A549 (cell line): ENCODE measurements at regions not wholly inside any gene's neighbourhood (a gene's known extent, or its start where the extent isn't known, plus 50 kb on each side); places are given as distances from the start of the nearest gene placed in this dataset.

Experiments
- ATAC-seq, 2 experiments: fragments of 200-7000 bp in 1 of 2; fragments of >200 bp in 1 of 2; cut with Nextera tagmentation in 1 of 2; cut with Tn5 transposase in 1 of 2; 3 replicates each; pipeline versions ENCODE4 v1.8.0 to v1.9.1; 2018 to 2020; ENCODE audit warnings: mild to moderate bottlenecking in 1 of 2, moderate library complexity in 1 of 2
- CTCF ChIA-PET: fragments of 300-600 bp; sonication (Branson Sonifier 250); formaldehyde crosslinking; extraction: SDS; loops from one replicate; lab custom pipeline; 2021; ENCODE audit warnings: antibody characterized with exemption, inconsistent platforms; lab: Yijun Ruan, JAX
- POLR2A ChIA-PET: fragments of 350-600 bp; formaldehyde crosslinking; extraction: SDS; loops from one replicate; lab custom pipeline; 2021; ENCODE audit warnings: antibody characterized with exemption, inconsistent platforms; lab: Yijun Ruan, JAX
- DNase-seq, 2 experiments: peaks; one replicate each; pipeline versions ENCODE4 v3.0.0 to v3.0.0-alpha.2; 2011 to 2016; ENCODE audit warnings: low read depth in 1 of 2, low spot score in 1 of 2
- FAIRE-seq: peaks from 2 replicates; lab custom pipeline; 2011; peaks lifted over from hg19 to GRCh38; lab: Jason Lieb, UNC
- H3K27ac ChIP-seq, 2 experiments: fragments of >200 bp; sonication (Bioruptor Twin); formaldehyde crosslinking; 3 replicates each; pipeline ENCODE4 v1.5.1; 2016 to 2017
- H3K4me1 ChIP-seq: fragments of >200 bp; sonication (Bioruptor Twin); formaldehyde crosslinking; 3 replicates; pipeline ENCODE4 v1.6.1; 2016
- H3K4me2 ChIP-seq: fragments of >200 bp; sonication (Bioruptor Twin); formaldehyde crosslinking; 3 replicates; pipeline ENCODE4 v1.6.1; 2016
- H3K4me3 ChIP-seq: fragments of >200 bp; sonication (Bioruptor Twin); formaldehyde crosslinking; 3 replicates; pipeline ENCODE4 v1.5.1; 2016
- H3K9me3 ChIP-seq: fragments of >200 bp; sonication (Bioruptor Twin); formaldehyde crosslinking; 3 replicates; pipeline ENCODE4 v1.6.1; 2016
- CEBPB ChIP-seq, 2 experiments: fragments of >200 bp in 1 of 2; sonication (Bioruptor Twin) in 1 of 2; formaldehyde crosslinking in 1 of 2; IDR thresholded peaks; 2 replicates each; pipeline ENCODE4 v1.6.1; 2012 to 2016
- EHF ChIP-seq: fragments of 250-450 bp; sonication (Bioruptor Pico); IDR thresholded peaks from 2 replicates; pipeline ENCODE4 v1.5.0; 2020; ENCODE audit warnings: mild to moderate bottlenecking
- ELK1 ChIP-seq: fragments of 150-350 bp; IDR thresholded peaks from 2 replicates; pipeline ENCODE4 v1.6.1; 2014; ENCODE audit warnings: low read depth, mild to moderate bottlenecking, low read length
- EP300 ChIP-seq, 2 experiments: fragments of >200 bp; sonication (Bioruptor Twin); formaldehyde crosslinking; IDR thresholded peaks; 2 replicates in 1 of 2; 3 replicates in 1 of 2; pipeline ENCODE4 v1.6.1; 2016 to 2017
- ESRRA ChIP-seq: fragments of 150-350 bp; IDR thresholded peaks from 2 replicates; pipeline ENCODE4 v1.6.1; 2014; ENCODE audit warnings: mild to moderate bottlenecking, low read length, borderline replicate concordance
- GATA3 ChIP-seq: IDR thresholded peaks from 2 replicates; pipeline ENCODE4 v1.6.1; 2012; ENCODE audit warnings: borderline replicate concordance
- HDAC2 ChIP-seq: fragments of 200-600 bp; sonication (generic); IDR thresholded peaks from 2 replicates; pipeline ENCODE4 v1.6.1; 2016
- HES2 ChIP-seq: fragments of >200 bp; sonication (Bioruptor Twin); formaldehyde crosslinking; IDR thresholded peaks from 2 replicates; pipeline ENCODE4 v1.6.1; 2016
- HMGXB4 ChIP-seq: fragments of 250-450 bp; sonication (Bioruptor Pico); IDR thresholded peaks from 2 replicates; pipeline ENCODE4 v1.5.0; 2021; ENCODE audit warnings: mild to moderate bottlenecking, moderate library complexity, borderline replicate concordance
- HOXB5 ChIP-seq: fragments of 250-450 bp; sonication (Bioruptor Pico); IDR thresholded peaks from 2 replicates; pipeline ENCODE4 v1.5.0; 2020; ENCODE audit warnings: mild to moderate bottlenecking, moderate library complexity
- JUNB ChIP-seq: fragments of >200 bp; sonication (Bioruptor Twin); formaldehyde crosslinking; IDR thresholded peaks from 2 replicates; pipeline ENCODE4 v1.6.1; 2016
- KDM5A ChIP-seq: fragments of 200-600 bp; sonication (generic); IDR thresholded peaks from 2 replicates; pipeline ENCODE4 v1.6.1; 2016; ENCODE audit warnings: antibody characterized with exemption, mild to moderate bottlenecking
- MAFK ChIP-seq: fragments of 450-650 bp; IDR thresholded peaks from 2 replicates; pipeline ENCODE4 v1.6.1; 2014; ENCODE audit not compliant: partially characterized antibody
- NFE2L2 ChIP-seq: fragments of 150-350 bp; conservative IDR thresholded peaks from 2 replicates; pipeline ENCODE4 v1.6.1; 2014; ENCODE audit warnings: low read length
- NPAS2 ChIP-seq: fragments of 250-450 bp; sonication (Bioruptor Pico); IDR thresholded peaks from 2 replicates; pipeline ENCODE4 v1.8.0; 2022; ENCODE audit warnings: mild to moderate bottlenecking, moderate library complexity, borderline replicate concordance
- NR3C1 ChIP-seq: fragments of >200 bp; sonication (Bioruptor Twin); formaldehyde crosslinking; IDR thresholded peaks from 3 replicates; pipeline ENCODE4 v1.6.1; 2017
- PHF8 ChIP-seq: fragments of 200-600 bp; sonication (generic); IDR thresholded peaks from 2 replicates; pipeline ENCODE4 v1.6.1; 2016; ENCODE audit warnings: low read depth, mild to moderate bottlenecking, antibody characterized with exemption, moderate library complexity, borderline replicate concordance
- RAD21 ChIP-seq, 2 experiments: fragments of >200 bp in 1 of 2; sonication (Bioruptor Twin) in 1 of 2; formaldehyde crosslinking in 1 of 2; IDR thresholded peaks in 1 of 2; conservative IDR thresholded peaks in 1 of 2; 2 replicates in 1 of 2; 3 replicates in 1 of 2; pipeline ENCODE4 v1.6.1; 2012 to 2018; ENCODE audit warnings: inconsistent platforms in 1 of 2
- RARB ChIP-seq: fragments of 250-450 bp; sonication (Bioruptor Pico); IDR thresholded peaks from 2 replicates; pipeline ENCODE4 v1.8.0; 2021; ENCODE audit warnings: mild to moderate bottlenecking, moderate library complexity
- REST ChIP-seq: fragments of 200-600 bp; sonication (generic); IDR thresholded peaks from 2 replicates; pipeline ENCODE4 v1.6.1; 2016; ENCODE audit warnings: antibody characterized with exemption, mild to moderate bottlenecking, moderate library complexity
- SMC3 ChIP-seq: fragments of >200 bp; sonication (Bioruptor Twin); formaldehyde crosslinking; IDR thresholded peaks from 3 replicates; pipeline ENCODE4 v1.6.1; 2018; ENCODE audit warnings: inconsistent platforms
- SREBF2 ChIP-seq: fragments of 450-650 bp; IDR thresholded peaks from 2 replicates; pipeline ENCODE4 v1.6.1; 2014; ENCODE audit warnings: mild to moderate bottlenecking, moderate library complexity
- TP53 ChIP-seq: fragments of 250-450 bp; sonication (Bioruptor Pico); IDR thresholded peaks from 2 replicates; pipeline ENCODE4 v1.5.0; 2021; ENCODE audit warnings: mild to moderate bottlenecking, moderate library complexity
- USF2 ChIP-seq: fragments of 450-650 bp; IDR thresholded peaks from 2 replicates; pipeline ENCODE4 v1.6.1; 2014; ENCODE audit warnings: antibody characterized with exemption
- ZC3H11A ChIP-seq: fragments of 450-650 bp; IDR thresholded peaks from 2 replicates; pipeline ENCODE4 v1.6.1; 2014; ENCODE audit warnings: antibody characterized with exemption, mild to moderate bottlenecking
- ZSCAN20 ChIP-seq: fragments of 250-450 bp; sonication (Bioruptor Pico); IDR thresholded peaks from 2 replicates; pipeline ENCODE4 v1.8.0; 2022; ENCODE audit warnings: mild to moderate bottlenecking, moderate library complexity
- WGBS: methylation state at CpG from one replicate; pipeline ENCODE4 v1.1.6; 2017; ENCODE audit errors: missing lambda C conversion rate; 5-methylcytosine and 5-hydroxymethylcytosine counted together

GRCh38 chr9:8208465-8208864 lies 408.9 kb upstream of the DMAC1 start:
- ChIA-PET CTCF (no interaction called here), POLR2A (no interaction called here)
- no peak overlapping the region for H3K4me3 ChIP-seq
- H3K27ac ChIP-seq, result no peak overlapping the region
- no peak overlapping the region for H3K4me2 ChIP-seq
- DNase-seq, result no peak
- TF ChIP-seq CEBPB (IDR thresholded peaks at IDR 0.05) (no peak), PHF8 (no peak), USF2 (no peak), EHF (no peak), JUNB (no peak), HES2 (no peak), HOXB5 (CRISPR knock-in tag) (no peak), RAD21 (conservative IDR thresholded peaks at IDR 0.05 in 1 of 2, IDR thresholded peaks at IDR 0.05 in 1 of 2) (no peak), NPAS2 (CRISPR knock-in tag) (no peak), GATA3 (no peak), MAFK (no peak), SMC3 (no peak), REST (no peak), RARB (CRISPR knock-in tag) (no peak), EP300 (IDR thresholded peaks at IDR 0.05) (no peak), KDM5A (no peak), HDAC2 (no peak), ZSCAN20 (no peak), ESRRA (no peak)
- no peak for ATAC-seq
- no peaks in the 10 kb centered on the region for H3K4me1 ChIP-seq
- WGBS, result 6% methylated on average over 2 of the region's 2 CpGs
- H3K9me3 ChIP-seq, result no peaks in the 10 kb centered on the region
- FAIRE-seq, result no peak

GRCh38 chr9:8207596-8207995 lies 408.0 kb upstream of the DMAC1 start:
- Histone ChIP-seq H3K4me3 (no peak overlapping the region), H3K27ac (no peak overlapping the region), H3K4me1 (no peaks in the 10 kb centered on the region), H3K9me3 (no peaks in the 10 kb centered on the region), H3K4me2 (no peak overlapping the region)
- WGBS, result 0% methylated on average over 1 of the region's 1 CpG
- ATAC-seq (no peak), DNase-seq (no peak), FAIRE-seq (no peak)
- TF ChIP-seq MAFK (no peak), ZC3H11A (no peak), ELK1 (no peak), NFE2L2 (no peak), SREBF2 (no peak), NR3C1 (no peak), JUNB (no peak), SMC3 (no peak), HMGXB4 (CRISPR knock-in tag) (no peak), EP300 (IDR thresholded peaks at IDR 0.05) (no peak), TP53 (no peak), HDAC2 (no peak)
- CTCF ChIA-PET, result no interaction called here
- POLR2A ChIA-PET, result no interaction called here
